ENCODE measurements at regions not wholly inside any gene's neighbourhood (a gene's known extent, or its start where the extent isn't known, plus 50 kb on each side); places are given as distances from the start of the nearest gene placed in this dataset.

DNA sequence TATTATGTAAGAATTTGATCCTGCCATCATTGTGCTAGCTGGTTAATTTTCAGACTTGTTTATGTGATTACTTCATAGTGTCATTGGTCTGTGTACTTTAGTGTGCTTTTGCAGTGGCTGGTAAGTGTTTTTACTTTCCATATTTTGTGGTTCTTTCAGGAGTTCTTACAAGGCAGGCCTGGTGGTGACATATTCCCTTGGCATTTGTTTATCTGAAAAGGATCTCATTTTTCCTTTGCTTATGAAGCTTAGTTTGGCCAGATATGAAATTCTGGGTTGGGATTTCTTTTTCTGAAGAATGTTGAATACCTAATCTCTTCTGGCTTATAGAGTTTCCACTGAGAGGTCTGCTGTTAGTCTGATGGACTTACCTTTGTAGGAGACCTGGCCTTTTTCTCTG is 72.8 kb upstream of the MC4R start:
- H3K27me3 Mint-ChIP-seq (ENCODE audit: unreplicated experiment) = peaks cover 1% of the 10 kb centered on the region
- no peaks in the 10 kb centered on the region for H3K4me1 Mint-ChIP-seq (ENCODE audit: unreplicated experiment)
- no peak overlapping the region for H3K27ac Mint-ChIP-seq (ENCODE audit: unreplicated experiment)
- no peaks in the 10 kb centered on the region for H3K36me3 Mint-ChIP-seq (ENCODE audit: low read depth, unreplicated experiment)
- H3K4me3 Mint-ChIP-seq (ENCODE audit: unreplicated experiment) = no peak overlapping the region
- no peak for DNase-seq (ENCODE audit: low spot score)
- no peaks in the 10 kb centered on the region for H3K9me3 Mint-ChIP-seq (ENCODE audit: unreplicated experiment)
- TF ChIP-seq, protein P1, sequence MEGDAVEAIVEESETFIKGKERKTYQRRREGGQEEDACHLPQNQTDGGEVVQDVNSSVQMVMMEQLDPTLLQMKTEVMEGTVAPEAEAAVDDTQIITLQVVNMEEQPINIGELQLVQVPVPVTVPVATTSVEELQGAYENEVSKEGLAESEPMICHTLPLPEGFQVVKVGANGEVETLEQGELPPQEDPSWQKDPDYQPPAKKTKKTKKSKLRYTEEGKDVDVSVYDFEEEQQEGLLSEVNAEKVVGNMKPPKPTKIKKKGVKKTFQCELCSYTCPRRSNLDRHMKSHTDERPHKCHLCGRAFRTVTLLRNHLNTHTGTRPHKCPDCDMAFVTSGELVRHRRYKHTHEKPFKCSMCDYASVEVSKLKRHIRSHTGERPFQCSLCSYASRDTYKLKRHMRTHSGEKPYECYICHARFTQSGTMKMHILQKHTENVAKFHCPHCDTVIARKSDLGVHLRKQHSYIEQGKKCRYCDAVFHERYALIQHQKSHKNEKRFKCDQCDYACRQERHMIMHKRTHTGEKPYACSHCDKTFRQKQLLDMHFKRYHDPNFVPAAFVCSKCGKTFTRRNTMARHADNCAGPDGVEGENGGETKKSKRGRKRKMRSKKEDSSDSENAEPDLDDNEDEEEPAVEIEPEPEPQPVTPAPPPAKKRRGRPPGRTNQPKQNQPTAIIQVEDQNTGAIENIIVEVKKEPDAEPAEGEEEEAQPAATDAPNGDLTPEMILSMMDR (IDR thresholded peaks at IDR 0.05; ENCODE audit: unreplicated experiment) = no peak

- Mint-ChIP-seq H3K4me1 (ENCODE audit: unreplicated experiment) (no peaks in the 10 kb centered on the region), H3K27me3 (ENCODE audit: unreplicated experiment) (peaks cover 1% of the 10 kb centered on the region), H3K4me3 (ENCODE audit: unreplicated experiment) (no peak overlapping the region), H3K9me3 (ENCODE audit: unreplicated experiment) (no peaks in the 10 kb centered on the region), H3K36me3 (ENCODE audit: low read depth, unreplicated experiment) (no peaks in the 10 kb centered on the region), H3K27ac (ENCODE audit: unreplicated experiment) (no peak overlapping the region)
- TF ChIP-seq, protein P1 (IDR thresholded peaks at IDR 0.05; ENCODE audit: unreplicated experiment) = no peak
- DNase-seq (ENCODE audit: low spot score) = no peak
Observed at GRCh38 chr18:60446821-60447220, 74.2 kb upstream of the MC4R start.

DNA sequence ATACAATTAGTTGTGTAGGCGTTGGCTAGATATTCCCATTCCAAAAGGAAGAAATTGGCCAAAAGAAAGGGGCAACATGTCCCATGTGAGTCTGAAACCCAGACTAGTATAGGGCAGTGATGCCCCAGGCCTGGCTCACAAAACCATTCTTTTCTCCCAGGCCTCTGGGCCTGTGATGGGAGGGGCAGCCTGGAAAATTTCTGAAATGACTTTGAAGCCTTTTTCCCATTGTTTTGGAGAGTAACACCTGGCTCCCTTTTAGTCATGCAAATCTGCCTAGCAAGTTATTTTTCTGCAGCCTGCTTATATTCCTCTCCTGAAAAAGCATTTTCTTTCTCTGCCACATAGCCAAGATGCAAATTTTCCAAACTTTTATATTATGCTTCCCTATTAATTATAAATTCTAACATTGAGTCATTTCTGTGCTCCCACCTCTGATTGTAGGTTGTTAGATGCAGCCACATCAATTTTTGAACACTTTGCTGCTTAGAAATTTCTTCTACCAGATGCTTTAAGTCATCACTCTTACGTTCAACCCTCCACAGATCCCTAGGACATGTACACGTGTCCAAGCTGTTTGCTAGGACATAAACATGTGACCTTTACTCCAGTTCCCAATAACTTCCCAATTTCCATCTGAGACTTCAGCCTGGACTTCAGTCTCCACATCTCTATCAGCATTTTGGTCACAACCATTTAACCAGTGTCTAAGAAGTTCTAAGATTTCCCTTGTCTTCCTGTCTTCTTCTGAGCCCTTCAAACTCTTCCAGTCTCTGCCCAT is 76.1 kb upstream of the MC4R start:
- DNase-seq (ENCODE audit: low spot score) = no peak
- Mint-ChIP-seq H3K27ac (ENCODE audit: unreplicated experiment) (no peak overlapping the region), H3K36me3 (ENCODE audit: low read depth, unreplicated experiment) (no peaks in the 10 kb centered on the region), H3K4me1 (ENCODE audit: unreplicated experiment) (no peaks in the 10 kb centered on the region), H3K27me3 (ENCODE audit: unreplicated experiment) (peaks cover 1% of the 10 kb centered on the region), H3K4me3 (ENCODE audit: unreplicated experiment) (no peak overlapping the region), H3K9me3 (ENCODE audit: unreplicated experiment) (no peaks in the 10 kb centered on the region)
- TF ChIP-seq, protein P1 (IDR thresholded peaks at IDR 0.05; ENCODE audit: unreplicated experiment) = no peak

GRCh38 chr18:60452421-60452820 is 79.8 kb upstream of the MC4R start:
- no peaks in the 10 kb centered on the region for H3K9me3 Mint-ChIP-seq (ENCODE audit: unreplicated experiment)
- H3K27me3 Mint-ChIP-seq (ENCODE audit: unreplicated experiment) = peaks cover 1% of the 10 kb centered on the region
- no peak for DNase-seq (ENCODE audit: low spot score)
- H3K4me1 Mint-ChIP-seq (ENCODE audit: unreplicated experiment) = no peaks in the 10 kb centered on the region
- TF ChIP-seq, protein P1 (IDR thresholded peaks at IDR 0.05; ENCODE audit: unreplicated experiment) = no peak
- H3K36me3 Mint-ChIP-seq (ENCODE audit: low read depth, unreplicated experiment) = no peaks in the 10 kb centered on the region
- no peak overlapping the region for H3K27ac Mint-ChIP-seq (ENCODE audit: unreplicated experiment)
- H3K4me3 Mint-ChIP-seq (ENCODE audit: unreplicated experiment) = no peak overlapping the region

DNA sequence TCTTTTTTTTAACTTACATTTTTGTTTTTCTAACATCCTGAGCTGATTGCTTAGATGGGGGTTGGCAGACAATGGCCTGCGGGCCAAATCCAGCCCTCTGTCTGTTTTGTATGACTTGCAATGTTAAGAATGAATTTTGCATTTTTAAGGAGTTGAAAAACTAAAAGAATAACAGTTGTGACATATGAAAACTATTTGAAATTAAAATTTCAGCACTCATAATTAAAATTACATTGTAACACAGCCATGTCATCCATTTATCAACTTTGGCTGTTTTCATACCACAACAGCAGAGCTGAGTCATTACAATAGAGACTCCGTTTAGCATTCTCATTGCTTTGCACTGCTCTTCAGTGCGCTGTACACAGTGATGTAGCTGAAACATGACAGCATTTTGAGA is 94.1 kb upstream of the MC4R start:
- Mint-ChIP-seq H3K27ac (ENCODE audit: unreplicated experiment) (no peak overlapping the region), H3K9me3 (ENCODE audit: unreplicated experiment) (no peaks in the 10 kb centered on the region), H3K36me3 (ENCODE audit: low read depth, unreplicated experiment) (no peaks in the 10 kb centered on the region), H3K4me1 (ENCODE audit: unreplicated experiment) (no peaks in the 10 kb centered on the region), H3K4me3 (ENCODE audit: unreplicated experiment) (no peak overlapping the region), H3K27me3 (ENCODE audit: unreplicated experiment) (no peaks in the 10 kb centered on the region)
- DNase-seq (ENCODE audit: low spot score) = no peak
- TF ChIP-seq, protein P1 (IDR thresholded peaks at IDR 0.05; ENCODE audit: unreplicated experiment) = no peak

Measured in endothelial cell (in vitro differentiated cells).